Lung (tissue), 11 donors: ENCODE measurements at regions not wholly inside any gene's neighbourhood (a gene's known extent, or its start where the extent isn't known, plus 50 kb on each side); places are given as distances from the start of the nearest gene placed in this dataset.

ENCODE experiments used
- ATAC-seq: fragments of 200-7000 bp; cut with Tn5 transposase; one replicate; pipeline ENCODE4 v1.9.1; 2020; ENCODE audit warnings: moderate number of reproducible peaks; ENCODE audit not compliant: insufficient read depth, low FRiP score
- DNase-seq, 3 donors: peaks; one replicate each; pipeline ENCODE4 v3.0.0-alpha.2; 2013 to 2017
- H3K27ac ChIP-seq, 2 donors: one replicate each; pipeline ENCODE4 v1.5.1; 2013; ENCODE audit warnings: mild to moderate bottlenecking in 2 of 2, moderate library complexity in 2 of 2, control low read depth in 1 of 2, inconsistent platforms in 1 of 2, low read depth in 1 of 2, low read length in 1 of 2
- H3K27me3 ChIP-seq, 3 donors: one replicate each; pipeline ENCODE4 v1.5.1; 2013; ENCODE audit warnings: low read length in 2 of 3; ENCODE audit not compliant: control insufficient read depth in 3 of 3, insufficient read depth in 3 of 3
- H3K36me3 ChIP-seq, 4 donors: one replicate each; pipeline ENCODE4 v1.5.1; 2013; ENCODE audit warnings: low read length in 4 of 4, mild to moderate bottlenecking in 1 of 4, moderate library complexity in 1 of 4; ENCODE audit not compliant: control insufficient read depth in 4 of 4, insufficient read depth in 4 of 4
- H3K4me1 ChIP-seq, 5 donors: one replicate each; pipeline ENCODE4 v1.5.1; 2013; ENCODE audit warnings: low read length in 5 of 5, mild to moderate bottlenecking in 2 of 5, moderate library complexity in 1 of 5; ENCODE audit not compliant: control insufficient read depth in 5 of 5, insufficient read depth in 5 of 5
- H3K4me3 ChIP-seq: one replicate; pipeline ENCODE4 v1.5.1; 2013; ENCODE audit warnings: mild to moderate bottlenecking, control low read depth, moderate library complexity
- H3K9ac ChIP-seq, 2 donors: one replicate each; pipeline ENCODE4 v1.5.1; 2013; ENCODE audit warnings: low read length in 2 of 2, control low read depth in 1 of 2; ENCODE audit not compliant: insufficient read depth in 1 of 2
- H3K9me3 ChIP-seq, 4 donors: one replicate each; pipeline ENCODE4 v1.5.1; 2013; ENCODE audit warnings: low read length in 3 of 4, mild to moderate bottlenecking in 1 of 4, moderate library complexity in 1 of 4; ENCODE audit not compliant: control insufficient read depth in 4 of 4, insufficient read depth in 3 of 4
- WGBS, 2 donors: extraction: QIAGEN DNeasy Blood & Tissue Kit; methylation state at CpG; one replicate each; pipeline ENCODE4 v1.1.7; 2013; 5-methylcytosine and 5-hydroxymethylcytosine counted together
- TF ChIP-seq, protein P1 (sequence below): IDR thresholded peaks from 2 replicates; pipeline ENCODE4 v1.5.1; 2012; ENCODE audit warnings: mild to moderate bottlenecking; ENCODE audit errors: control extremely low read depth, extremely low read depth
- donor health status: control.
- donor health status: control.
- donor health status: Bipolar disorder and iron deficiency.
- donor health status: healthy.
- donor health status: DM: yes; HTN: yes; CAD: no.

DNA sequence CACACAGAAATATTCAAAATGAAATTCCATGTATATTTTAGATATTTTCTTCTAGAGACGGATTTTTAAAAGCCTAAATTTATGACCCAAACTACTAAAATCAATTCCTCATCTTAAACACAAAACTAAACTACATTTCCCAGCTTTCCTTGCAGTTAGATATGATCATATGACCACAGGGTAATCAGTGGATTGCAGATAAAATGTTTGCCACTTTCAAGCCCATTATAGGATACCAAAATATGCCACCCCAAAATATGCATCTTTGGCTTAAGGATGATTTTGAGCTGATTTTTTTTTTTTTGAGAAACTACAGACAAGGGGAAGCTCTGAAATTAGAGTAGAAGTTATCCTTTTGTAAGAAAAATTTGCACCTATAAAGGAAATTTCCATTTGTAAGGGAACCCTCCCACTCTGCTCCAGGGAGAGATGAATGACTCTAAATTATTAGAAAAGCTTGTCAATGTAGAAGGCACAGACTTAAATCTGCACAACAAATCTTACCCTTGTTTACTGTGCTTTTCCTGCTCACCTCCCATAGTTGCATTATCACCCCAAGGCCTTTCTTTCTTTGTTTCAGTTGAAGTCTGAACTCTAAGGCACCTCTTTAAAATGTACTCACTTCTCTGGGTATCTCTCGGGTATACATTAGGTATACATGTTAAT, 503.0 kb downstream of the PDHA2 start:
- H3K27ac ChIP-seq, result no peak overlapping the region
- 70 to 73% methylated on average over 2 of the region's 2 CpGs for WGBS, 2 donors
- no peaks in the 10 kb centered on the region for H3K4me1 ChIP-seq
- no peaks in the 10 kb centered on the region for H3K36me3 ChIP-seq
- no peak for ATAC-seq
- H3K4me3 ChIP-seq, result no peak overlapping the region
- H3K9me3 ChIP-seq, result no peaks in the 10 kb centered on the region
- DNase-seq, result no peak
- H3K27me3 ChIP-seq, result no peaks in the 10 kb centered on the region
- H3K9ac ChIP-seq, result no peak overlapping the region
- TF ChIP-seq, protein P1, sequence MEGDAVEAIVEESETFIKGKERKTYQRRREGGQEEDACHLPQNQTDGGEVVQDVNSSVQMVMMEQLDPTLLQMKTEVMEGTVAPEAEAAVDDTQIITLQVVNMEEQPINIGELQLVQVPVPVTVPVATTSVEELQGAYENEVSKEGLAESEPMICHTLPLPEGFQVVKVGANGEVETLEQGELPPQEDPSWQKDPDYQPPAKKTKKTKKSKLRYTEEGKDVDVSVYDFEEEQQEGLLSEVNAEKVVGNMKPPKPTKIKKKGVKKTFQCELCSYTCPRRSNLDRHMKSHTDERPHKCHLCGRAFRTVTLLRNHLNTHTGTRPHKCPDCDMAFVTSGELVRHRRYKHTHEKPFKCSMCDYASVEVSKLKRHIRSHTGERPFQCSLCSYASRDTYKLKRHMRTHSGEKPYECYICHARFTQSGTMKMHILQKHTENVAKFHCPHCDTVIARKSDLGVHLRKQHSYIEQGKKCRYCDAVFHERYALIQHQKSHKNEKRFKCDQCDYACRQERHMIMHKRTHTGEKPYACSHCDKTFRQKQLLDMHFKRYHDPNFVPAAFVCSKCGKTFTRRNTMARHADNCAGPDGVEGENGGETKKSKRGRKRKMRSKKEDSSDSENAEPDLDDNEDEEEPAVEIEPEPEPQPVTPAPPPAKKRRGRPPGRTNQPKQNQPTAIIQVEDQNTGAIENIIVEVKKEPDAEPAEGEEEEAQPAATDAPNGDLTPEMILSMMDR, result no peak

DNA sequence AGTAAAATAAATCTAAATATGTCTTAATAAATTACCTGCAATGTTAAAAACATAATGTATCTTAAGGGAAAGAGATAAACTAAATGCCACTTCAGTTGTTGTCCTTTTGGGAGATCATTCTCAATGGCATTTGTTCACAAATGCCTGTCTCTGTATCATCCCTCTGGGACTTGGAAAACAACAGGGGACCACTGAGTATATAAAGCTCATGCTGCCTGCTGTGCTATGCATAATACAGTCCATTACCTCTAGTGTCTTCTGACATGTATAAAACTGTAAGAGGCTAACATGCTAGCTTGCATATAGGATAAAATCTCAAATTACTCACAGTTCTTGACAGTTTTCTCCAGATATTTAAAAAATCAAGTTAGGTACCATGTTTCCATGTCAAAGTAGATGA, 503.9 kb downstream of the PDHA2 start:
- no peaks in the 10 kb centered on the region for H3K4me1 ChIP-seq
- no peak overlapping the region for H3K27ac ChIP-seq
- H3K9ac ChIP-seq, result no peak overlapping the region
- H3K27me3 ChIP-seq, result no peaks in the 10 kb centered on the region
- no peaks in the 10 kb centered on the region for H3K9me3 ChIP-seq
- no peaks in the 10 kb centered on the region for H3K36me3 ChIP-seq
- TF ChIP-seq, protein P1, result no peak
- ATAC-seq (no peak), DNase-seq (no peak)
- H3K4me3 ChIP-seq, result no peak overlapping the region

DNA sequence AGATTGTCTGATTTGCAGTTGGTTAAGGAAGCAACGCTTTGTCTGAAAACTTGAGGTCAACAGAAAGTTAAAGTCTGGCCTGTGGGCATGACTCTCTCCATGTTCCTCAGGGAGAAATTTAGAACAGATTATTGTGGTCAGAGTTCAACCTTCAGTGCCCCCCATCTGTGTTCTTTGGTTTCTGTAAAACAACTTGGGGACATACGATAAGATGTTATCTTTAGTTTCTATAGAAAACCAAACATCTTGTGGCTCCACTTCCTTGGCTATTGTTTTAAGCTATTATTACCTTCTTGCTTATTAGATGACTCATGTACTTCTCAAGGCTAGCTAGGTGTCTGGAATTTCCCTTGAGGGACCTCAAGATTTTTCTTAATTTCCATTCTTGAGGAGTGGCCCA, 507.7 kb downstream of the PDHA2 start:
- Histone ChIP-seq H3K27me3 (no peaks in the 10 kb centered on the region), H3K4me3 (no peak overlapping the region), H3K36me3 (no peaks in the 10 kb centered on the region), H3K9me3 (no peaks in the 10 kb centered on the region), H3K4me1 (no peaks in the 10 kb centered on the region), H3K27ac (no peak overlapping the region), H3K9ac (no peak overlapping the region)
- ATAC-seq (no peak), DNase-seq (no peak)
- TF ChIP-seq, protein P1, result no peak
- 72 to 83% methylated on average over 2 of the region's 2 CpGs for WGBS, 2 donors

DNA sequence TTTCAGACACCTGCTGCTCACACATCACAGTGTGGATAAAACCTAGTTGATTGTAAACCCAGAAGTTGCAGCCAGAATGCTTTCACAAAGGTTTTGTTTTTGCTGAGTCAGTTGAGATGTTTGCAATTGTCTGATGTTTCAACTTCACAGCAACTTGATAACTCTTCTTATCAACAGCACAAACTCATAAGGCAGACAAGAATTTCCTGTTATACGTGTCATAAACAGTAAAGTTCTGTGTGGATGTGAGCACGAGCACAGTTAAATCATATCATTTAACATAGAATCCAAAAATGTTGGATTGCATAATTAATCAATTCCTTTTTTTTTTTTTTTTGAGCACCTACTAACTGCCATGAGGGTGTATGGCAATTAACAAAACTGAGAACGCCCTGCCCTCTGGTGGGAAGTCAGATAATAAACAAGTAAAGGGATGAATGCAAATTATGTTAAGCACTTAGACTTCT, 512.2 kb downstream of the PDHA2 start:
- no peak overlapping the region for H3K9ac ChIP-seq
- H3K4me3 ChIP-seq, result no peak overlapping the region
- TF ChIP-seq, protein P1, result no peak
- DNase-seq, result peak in 2 of 3 donors; percentile 20 to 24
- no peak for ATAC-seq
- no peaks in the 10 kb centered on the region for H3K9me3 ChIP-seq
- H3K36me3 ChIP-seq, result no peaks in the 10 kb centered on the region
- WGBS, 2 donors, result 23 to 38% methylated on average over 3 of the region's 3 CpGs
- H3K27me3 ChIP-seq, result no peaks in the 10 kb centered on the region
- no peak overlapping the region for H3K27ac ChIP-seq
- no peaks in the 10 kb centered on the region for H3K4me1 ChIP-seq
